ENCODE measurements at regions not wholly inside any gene's neighbourhood (a gene's known extent, or its start where the extent isn't known, plus 50 kb on each side); places are given as distances from the start of the nearest gene placed in this dataset.

- TF ChIP-seq CREB1 (IDR thresholded peaks at IDR 0.05; ENCODE audit: low read depth) (no peak), NFIC (IDR thresholded peaks at IDR 0.05) (no peak), TAF1 (IDR thresholded peaks at IDR 0.05; ENCODE audit: low read depth) (no peak), ZBTB7A (IDR thresholded peaks at IDR 0.05; ENCODE audit: low read depth) (no peak), TCF12 (IDR thresholded peaks at IDR 0.05; ENCODE audit: low read depth) (no peak), USF1 (IDR thresholded peaks at IDR 0.05) (no peak), RAD21 (IDR thresholded peaks at IDR 0.05; ENCODE audit: low read depth) (no peak), FOXM1 (IDR thresholded peaks at IDR 0.05; ENCODE audit: borderline replicate concordance, low read depth) (no peak), EGR1 (IDR thresholded peaks at IDR 0.05) (no peak), YY1 (IDR thresholded peaks at IDR 0.05; ENCODE audit: low read depth) (no peak), CEBPB (IDR thresholded peaks at IDR 0.05) (no peak), MAX (IDR thresholded peaks at IDR 0.05) (no peak), REST (IDR thresholded peaks at IDR 0.05; ENCODE audit: low read depth) (no peak), EP300 (IDR thresholded peaks at IDR 0.05; ENCODE audit: borderline replicate concordance) (no peak), TEAD4 (IDR thresholded peaks at IDR 0.05) (no peak)
Observed at GRCh38 chr3:162217647-162218046, 721.0 kb downstream of the OTOL1 start.

- TF ChIP-seq CEBPB (IDR thresholded peaks at IDR 0.05) (no peak), NFIC (IDR thresholded peaks at IDR 0.05) (no peak), FOXM1 (IDR thresholded peaks at IDR 0.05; ENCODE audit: borderline replicate concordance, low read depth) (no peak), MAX (IDR thresholded peaks at IDR 0.05) (no peak), USF1 (IDR thresholded peaks at IDR 0.05) (no peak), TAF1 (IDR thresholded peaks at IDR 0.05; ENCODE audit: low read depth) (no peak), CREB1 (IDR thresholded peaks at IDR 0.05; ENCODE audit: low read depth) (no peak), TCF12 (IDR thresholded peaks at IDR 0.05; ENCODE audit: low read depth) (no peak), ZBTB7A (IDR thresholded peaks at IDR 0.05; ENCODE audit: low read depth) (no peak), YY1 (IDR thresholded peaks at IDR 0.05; ENCODE audit: low read depth) (no peak), TEAD4 (IDR thresholded peaks at IDR 0.05) (no peak)
Observed at GRCh38 chr3:162218479-162218878, 721.9 kb downstream of the OTOL1 start.

- TF ChIP-seq MAX (IDR thresholded peaks at IDR 0.05), result no peak
- TF ChIP-seq TEAD4 (IDR thresholded peaks at IDR 0.05), result no peak
- TF ChIP-seq CREB1 (IDR thresholded peaks at IDR 0.05; ENCODE audit: low read depth), result no peak
- no peak for TF ChIP-seq ZBTB7A (IDR thresholded peaks at IDR 0.05; ENCODE audit: low read depth)
- no peak for TF ChIP-seq EP300 (IDR thresholded peaks at IDR 0.05; ENCODE audit: borderline replicate concordance)
Observed at GRCh38 chr3:162224746-162225145, 728.1 kb downstream of the OTOL1 start.

- TF ChIP-seq FOXM1 (IDR thresholded peaks at IDR 0.05; ENCODE audit: borderline replicate concordance, low read depth) (no peak), REST (IDR thresholded peaks at IDR 0.05; ENCODE audit: low read depth) (no peak), USF1 (IDR thresholded peaks at IDR 0.05) (no peak)
Observed at GRCh38 chr3:162236949-162237348, 740.3 kb downstream of the OTOL1 start.

- no peak for TF ChIP-seq CEBPB (IDR thresholded peaks at IDR 0.05)
- no peak for TF ChIP-seq TAF1 (IDR thresholded peaks at IDR 0.05; ENCODE audit: low read depth)
- no peak for TF ChIP-seq EGR1 (IDR thresholded peaks at IDR 0.05)
Observed at GRCh38 chr3:162250782-162251181, 754.2 kb downstream of the OTOL1 start.

- TF ChIP-seq RAD21 (IDR thresholded peaks at IDR 0.05; ENCODE audit: low read depth), result no peak
- no peak for TF ChIP-seq YY1 (IDR thresholded peaks at IDR 0.05; ENCODE audit: low read depth)
- no peak for TF ChIP-seq USF1 (IDR thresholded peaks at IDR 0.05)
- TF ChIP-seq EGR1 (IDR thresholded peaks at IDR 0.05), result no peak
- TF ChIP-seq ZBTB7A (IDR thresholded peaks at IDR 0.05; ENCODE audit: low read depth), result no peak
- no peak for TF ChIP-seq TEAD4 (IDR thresholded peaks at IDR 0.05)
- TF ChIP-seq NFIC (IDR thresholded peaks at IDR 0.05), result no peak
- no peak for TF ChIP-seq REST (IDR thresholded peaks at IDR 0.05; ENCODE audit: low read depth)
- no peak for TF ChIP-seq TCF12 (IDR thresholded peaks at IDR 0.05; ENCODE audit: low read depth)
- no peak for TF ChIP-seq FOXM1 (IDR thresholded peaks at IDR 0.05; ENCODE audit: borderline replicate concordance, low read depth)
- no peak for TF ChIP-seq CEBPB (IDR thresholded peaks at IDR 0.05)
- no peak for TF ChIP-seq MAX (IDR thresholded peaks at IDR 0.05)
- no peak for TF ChIP-seq CREB1 (IDR thresholded peaks at IDR 0.05; ENCODE audit: low read depth)
Observed at GRCh38 chr3:162262129-162262528, 765.5 kb downstream of the OTOL1 start.
